Loucy (cell line): ENCODE measurements at regions not wholly inside any gene's neighbourhood (a gene's known extent, or its start where the extent isn't known, plus 50 kb on each side); places are given as distances from the start of the nearest gene placed in this dataset.

Experiments used
- H2AFZ ChIP-seq: fragments of 200-600 bp; sonication (generic); 2 replicates; pipeline ENCODE4 v1.6.0; 2016; ENCODE audit warnings: antibody characterized with exemption, mild to moderate bottlenecking, low read length, moderate library complexity
- H3F3A ChIP-seq: fragments of 200-600 bp; 2 replicates; pipeline ENCODE4 v1.6.0; 2016; ENCODE audit warnings: antibody characterized with exemption, low read depth, mild to moderate bottlenecking
- H3K27me3 ChIP-seq: fragments of 200-600 bp; sonication (generic); 2 replicates; pipeline ENCODE4 v1.6.1; 2014; ENCODE audit warnings: low read length, mild to moderate bottlenecking; ENCODE audit not compliant: insufficient read depth, poor library complexity, severe bottlenecking
- H3K36me3 ChIP-seq: fragments of 200-600 bp; sonication (generic); 2 replicates; pipeline ENCODE4 v1.6.1; 2016; ENCODE audit warnings: low read length; ENCODE audit not compliant: insufficient read depth
- H3K4me1 ChIP-seq: fragments of 200-600 bp; sonication (generic); 2 replicates; pipeline ENCODE4 v1.5.1; 2014; ENCODE audit warnings: low read length, mild to moderate bottlenecking; ENCODE audit not compliant: insufficient read depth, poor library complexity, severe bottlenecking
- H3K4me2 ChIP-seq: fragments of 200-600 bp; sonication (generic); 2 replicates; pipeline ENCODE4 v1.6.0; 2014; ENCODE audit warnings: antibody characterized with exemption, low read length, low read depth, mild to moderate bottlenecking; ENCODE audit not compliant: poor library complexity, severe bottlenecking
- H3K4me3 ChIP-seq: fragments of 200-600 bp; sonication (generic); 2 replicates; pipeline ENCODE4 v1.5.1; 2014; ENCODE audit warnings: low read length, mild to moderate bottlenecking, mixed read lengths; ENCODE audit not compliant: poor library complexity, severe bottlenecking
- H3K79me2 ChIP-seq: fragments of 200-600 bp; sonication (generic); 2 replicates; pipeline ENCODE4 v1.6.1; 2014; ENCODE audit warnings: low read length; ENCODE audit not compliant: insufficient read depth
- H3K9ac ChIP-seq: fragments of 200-600 bp; sonication (generic); 2 replicates; pipeline ENCODE4 v1.6.0; 2014; ENCODE audit warnings: mild to moderate bottlenecking, low read depth, low read length, moderate library complexity; ENCODE audit not compliant: poor library complexity, severe bottlenecking
- H3K9me2 ChIP-seq: fragments of 200-600 bp; sonication (generic); replicated peaks from 2 replicates; pipeline ENCODE4 v1.6.1; 2016; ENCODE audit warnings: low read depth, low read length, mixed read lengths
- H3K9me3 ChIP-seq: fragments of 200-600 bp; sonication (generic); 2 replicates; pipeline ENCODE4 v1.6.1; 2014; ENCODE audit warnings: mild to moderate bottlenecking, antibody characterized with exemption, low read length, low read depth; ENCODE audit not compliant: insufficient read depth
- H4K20me1 ChIP-seq: fragments of 200-600 bp; sonication (generic); 2 replicates; pipeline ENCODE4 v1.6.0; 2014; ENCODE audit warnings: antibody characterized with exemption, low read length, mild to moderate bottlenecking; ENCODE audit not compliant: insufficient read depth, poor library complexity, severe bottlenecking
- CTCF ChIP-seq: fragments of 200-600 bp; sonication (generic); conservative IDR thresholded peaks from 2 replicates; pipeline ENCODE4 v1.5.1; 2014; ENCODE audit warnings: mild to moderate bottlenecking, antibody characterized with exemption, low read length
- EZH2phosphoT487 ChIP-seq: fragments of 200-600 bp; IDR thresholded peaks from 2 replicates; pipeline ENCODE4 v1.6.1; 2018; ENCODE audit warnings: antibody characterized with exemption, mild to moderate bottlenecking, moderate library complexity, borderline replicate concordance

- H3K9me3 ChIP-seq: no peaks in the 10 kb centered on the region
- no peaks in the 10 kb centered on the region for H3K36me3 ChIP-seq
- H3K27me3 ChIP-seq: no peaks in the 10 kb centered on the region
- H3K4me2 ChIP-seq: no peak overlapping the region
- TF ChIP-seq CTCF: no peak
- no peak for TF ChIP-seq EZH2phosphoT487
- no peak overlapping the region for H2AFZ ChIP-seq
- no peak overlapping the region for H3K4me3 ChIP-seq
- H3K9ac ChIP-seq: no peak overlapping the region
- no peaks in the 10 kb centered on the region for H3F3A ChIP-seq
- no peaks in the 10 kb centered on the region for H3K4me1 ChIP-seq
- H3K79me2 ChIP-seq: no peaks in the 10 kb centered on the region
- H3K9me2 ChIP-seq: no peaks in the 10 kb centered on the region
- no peaks in the 10 kb centered on the region for H4K20me1 ChIP-seq
Measured at GRCh38 chr5:124480964-124481363, 265.5 kb downstream of the ZNF608 start.

- Histone ChIP-seq H3K79me2 (no peaks in the 10 kb centered on the region), H3K4me2 (no peak overlapping the region), H3K36me3 (no peaks in the 10 kb centered on the region), H3K9me3 (no peaks in the 10 kb centered on the region), H3K4me1 (no peaks in the 10 kb centered on the region), H3K9ac (no peak overlapping the region), H2AFZ (no peak overlapping the region), H3K27me3 (no peaks in the 10 kb centered on the region), H3K9me2 (no peaks in the 10 kb centered on the region), H4K20me1 (no peaks in the 10 kb centered on the region), H3F3A (no peaks in the 10 kb centered on the region), H3K4me3 (no peak overlapping the region)
- TF ChIP-seq CTCF (no peak), EZH2phosphoT487 (no peak)
Measured at GRCh38 chr5:124480022-124480421, 266.4 kb downstream of the ZNF608 start.

GRCh38 chr5:124478264-124478663, 268.2 kb downstream of the ZNF608 start:
- Histone ChIP-seq H3K79me2 (no peaks in the 10 kb centered on the region), H3K36me3 (no peaks in the 10 kb centered on the region), H3K27me3 (no peaks in the 10 kb centered on the region), H3K4me1 (no peaks in the 10 kb centered on the region), H4K20me1 (no peaks in the 10 kb centered on the region), H3K4me2 (no peak overlapping the region), H3K9ac (no peak overlapping the region), H3F3A (no peaks in the 10 kb centered on the region), H3K4me3 (no peak overlapping the region), H2AFZ (no peak overlapping the region), H3K9me2 (no peaks in the 10 kb centered on the region), H3K9me3 (no peaks in the 10 kb centered on the region)
- TF ChIP-seq CTCF (no peak), EZH2phosphoT487 (no peak)
